GM19397 (cell line): ENCODE measurements at regions not wholly inside any gene's neighbourhood (a gene's known extent, or its start where the extent isn't known, plus 50 kb on each side); places are given as distances from the start of the nearest gene placed in this dataset.
"Not testable (repeated sequence)": the region's sequence is repeated elsewhere in the genome, so short reads cannot be mapped to it uniquely, and the experiment has no call there.

ENCODE experiments used
- ATAC-seq: cut with Tn5 transposase; IDR thresholded peaks from one replicate; pipeline ENCODE4 v1.9.1; 2021; ENCODE audit warnings: mild to moderate bottlenecking, moderate library complexity; ENCODE audit not compliant: unreplicated experiment

DNA sequence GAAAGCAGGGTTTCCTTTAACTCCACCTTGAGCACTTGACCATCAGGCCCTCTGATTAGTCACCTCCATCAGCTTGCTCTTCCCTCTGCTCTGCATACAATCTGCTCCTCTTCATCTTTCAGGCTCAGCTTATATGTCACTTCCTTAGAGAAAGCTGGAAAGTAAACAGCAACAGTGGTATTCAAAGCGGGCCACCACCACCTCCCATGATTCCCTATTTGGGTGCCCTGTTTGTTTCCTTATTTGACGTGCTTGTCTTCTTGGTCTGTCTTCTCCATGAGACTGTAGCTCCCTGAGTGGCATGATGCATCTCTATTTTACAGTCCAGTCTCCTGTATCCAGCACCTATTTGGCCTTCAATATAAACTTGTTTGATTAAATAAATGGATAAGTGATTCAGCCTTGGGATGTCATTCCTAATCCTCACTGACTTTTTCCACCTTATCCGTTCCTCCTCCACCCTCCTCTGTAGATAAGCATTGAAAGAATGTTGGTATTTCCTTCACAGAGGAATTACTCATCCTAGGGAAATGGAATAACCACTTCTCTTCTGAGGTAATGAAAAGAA lies 102.8 kb upstream of the SGK1 start:
- ATAC-seq = no peak

GRCh38 chr6:134419716-134420115 lies 101.8 kb upstream of the SGK1 start:
- ATAC-seq = no peak

DNA sequence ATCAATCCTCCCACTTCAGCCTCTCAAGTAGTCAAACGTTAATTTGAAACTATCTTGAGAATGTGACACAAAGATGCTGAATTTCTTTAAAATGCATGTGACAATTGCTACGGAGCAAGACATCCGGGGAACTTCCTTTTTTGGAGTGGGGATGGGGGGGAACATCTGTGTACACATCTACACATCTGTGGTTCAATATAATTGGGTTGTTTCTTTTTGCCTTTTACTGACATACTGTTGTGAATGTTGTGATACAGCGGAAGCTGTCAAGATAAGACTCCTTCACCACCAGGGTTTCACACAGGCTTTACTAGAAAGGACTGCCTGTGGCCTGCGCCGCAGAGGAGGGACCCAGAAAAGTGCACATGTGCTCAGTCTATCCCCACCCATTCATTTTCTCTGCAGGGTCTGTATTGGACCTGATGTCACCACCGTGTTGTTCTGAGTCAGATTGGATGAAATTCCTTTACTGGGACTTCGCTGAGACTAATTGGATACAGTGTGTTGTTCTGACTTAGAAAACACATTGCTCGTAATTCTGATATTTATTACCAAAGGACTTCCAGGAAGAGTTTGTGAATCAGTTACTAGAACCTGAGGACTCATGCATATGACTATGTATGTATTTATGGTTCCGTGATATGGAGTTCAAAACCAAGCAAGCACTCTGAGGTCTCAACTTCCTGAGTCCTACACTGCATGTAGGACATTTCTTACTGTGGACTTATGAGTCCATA lies 98.7 kb upstream of the SGK1 start:
- ATAC-seq = no peak

DNA sequence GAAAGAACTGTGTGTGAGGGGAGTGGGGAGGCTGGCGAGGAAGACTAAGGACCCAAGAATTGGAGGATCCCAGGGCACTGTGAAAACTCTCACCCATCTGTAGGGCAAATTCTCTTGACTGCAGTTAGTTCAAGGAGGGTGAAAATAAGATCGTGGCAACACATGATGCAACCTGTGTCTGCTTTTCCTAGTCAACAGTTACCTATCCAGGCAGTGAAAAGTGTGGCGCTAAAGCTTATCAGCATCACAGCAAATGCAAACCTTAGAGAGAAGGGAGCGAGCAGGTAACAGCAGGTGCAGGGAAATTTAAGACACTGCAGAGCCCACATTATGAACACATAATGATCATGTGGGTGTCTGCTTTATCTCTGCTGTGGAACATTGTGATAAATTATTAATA lies 97.7 kb upstream of the SGK1 start:
- ATAC-seq = no peak

- ATAC-seq = no peak
Observed at GRCh38 chr6:134415194-134415593, 97.3 kb upstream of the SGK1 start.

DNA sequence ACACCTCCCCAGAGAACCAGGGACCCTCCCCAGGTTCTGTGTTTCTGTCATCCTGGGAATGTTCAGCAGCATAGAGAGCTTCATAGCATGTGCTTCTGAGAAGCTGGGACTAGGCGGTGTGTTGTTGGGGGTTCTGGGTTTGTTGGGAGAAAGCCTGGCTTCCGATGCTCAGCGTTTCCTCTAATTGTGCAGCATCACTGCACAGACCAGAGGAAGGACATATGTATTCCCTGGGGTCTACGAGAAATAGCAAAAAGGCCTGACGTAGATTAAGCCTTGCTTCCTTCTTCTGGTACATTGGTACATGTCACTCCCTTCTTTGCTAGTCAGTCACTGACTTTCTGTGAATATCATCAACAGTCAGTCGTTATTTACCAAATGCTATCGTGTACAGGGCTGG lies 96.9 kb upstream of the SGK1 start:
- ATAC-seq = no peak

GRCh38 chr6:134413241-134413643 lies 95.3 kb upstream of the SGK1 start:
- ATAC-seq = no peak

DNA sequence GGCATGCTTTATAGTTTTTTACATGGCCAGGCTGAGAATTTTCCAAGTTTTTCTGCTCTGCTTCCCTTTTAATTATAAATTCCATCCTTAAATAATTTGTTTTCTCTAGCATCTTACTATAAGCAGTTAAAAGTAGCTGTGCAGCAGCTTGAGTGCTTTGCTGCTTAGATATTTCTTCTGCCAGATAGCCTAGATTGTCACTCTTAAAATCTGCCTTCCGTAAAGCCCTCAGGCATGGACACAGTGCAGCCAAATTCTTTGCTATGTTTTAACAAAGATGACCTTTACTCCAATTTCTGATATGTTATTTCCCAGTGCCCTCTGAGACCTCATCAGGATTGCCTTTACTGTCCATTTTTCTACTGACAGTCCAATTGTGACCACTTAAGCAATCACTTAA lies 92.6 kb upstream of the SGK1 start:
- no peak for ATAC-seq

DNA sequence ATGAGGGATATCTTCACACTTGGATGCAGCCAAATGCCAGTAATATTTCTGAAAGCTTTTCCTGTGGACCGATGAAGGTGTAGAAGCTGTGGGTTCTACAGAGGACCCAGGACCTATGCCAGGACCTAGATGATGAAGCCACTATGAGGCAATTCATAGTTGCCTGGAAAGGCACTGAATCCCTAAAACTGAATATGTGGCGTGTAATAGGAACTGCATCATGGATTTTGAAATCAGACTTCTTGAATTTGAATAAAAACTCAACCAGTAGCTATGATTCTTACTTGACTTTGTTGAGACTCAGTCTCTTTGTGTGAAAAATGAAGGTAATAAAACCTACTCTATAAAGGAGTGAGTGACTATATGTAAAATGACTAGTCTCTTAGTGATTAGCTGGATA lies 89.9 kb upstream of the SGK1 start:
- no peak for ATAC-seq

- ATAC-seq = no peak
Observed at GRCh38 chr6:134406311-134406710, 88.4 kb upstream of the SGK1 start.

DNA sequence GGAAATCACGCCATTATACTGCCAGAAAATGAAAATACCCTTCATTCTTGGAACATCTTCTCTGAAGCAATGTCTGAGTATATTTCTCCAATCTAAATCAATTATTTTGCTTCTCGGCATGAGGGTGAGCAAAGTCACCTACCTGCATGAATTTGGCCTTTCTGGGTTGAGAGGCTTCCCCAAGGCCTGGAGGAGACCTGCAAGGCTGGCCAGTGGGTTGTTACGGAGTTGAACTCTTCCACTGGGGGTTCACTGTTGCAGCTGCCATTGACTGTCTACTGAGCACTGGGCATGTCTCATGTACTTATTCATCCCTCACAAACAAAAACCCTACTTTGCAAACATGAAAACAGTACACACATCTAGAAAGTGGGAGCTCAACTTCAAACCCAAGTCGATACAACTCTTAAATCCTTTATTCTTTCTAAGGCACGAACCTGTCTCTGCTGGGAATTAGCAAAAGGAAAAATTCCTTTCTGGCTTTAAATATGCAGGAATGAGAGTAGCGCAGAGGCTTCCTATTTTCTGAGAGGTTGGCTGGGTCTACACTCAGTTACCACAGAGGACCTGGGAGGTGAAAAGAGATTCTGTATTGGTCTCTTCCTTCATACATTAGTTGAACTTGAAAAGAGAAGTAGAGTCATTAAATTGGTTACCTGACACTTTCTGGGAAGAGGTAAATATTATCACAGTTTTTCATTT lies 87.6 kb upstream of the SGK1 start:
- no peak for ATAC-seq

GRCh38 chr6:134403312-134403711 lies 85.4 kb upstream of the SGK1 start:
- not testable (repeated sequence) for ATAC-seq

DNA sequence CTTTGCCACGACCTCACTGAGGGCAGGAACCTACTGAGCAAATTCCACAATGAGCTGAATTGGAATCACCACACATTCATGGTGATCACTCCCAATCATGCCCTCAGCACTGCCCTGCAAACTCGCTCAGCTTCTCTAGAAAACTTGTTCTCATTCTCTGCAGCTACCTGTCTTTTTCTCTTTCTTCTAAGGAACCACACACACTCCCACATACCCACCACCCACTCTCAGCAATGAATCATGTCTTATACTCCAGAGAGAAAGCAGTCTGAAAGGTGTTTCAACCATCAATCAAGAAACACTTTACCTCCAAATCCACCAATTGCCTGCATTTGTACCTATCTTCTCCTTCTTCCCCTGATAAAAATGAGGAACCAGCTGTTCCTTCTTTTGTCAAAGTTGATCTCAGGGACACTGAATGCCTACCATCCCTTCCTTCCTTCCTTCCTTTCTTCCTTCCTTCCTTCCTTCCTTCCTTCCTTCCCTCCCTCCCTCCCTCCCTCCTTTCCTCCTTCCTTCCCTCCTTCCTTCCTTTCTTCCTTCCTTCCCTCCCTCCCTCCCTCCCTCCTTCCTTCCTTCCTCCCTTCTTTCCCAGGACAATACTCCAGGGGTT lies 84.6 kb upstream of the SGK1 start:
- ATAC-seq = no peak

- no peak for ATAC-seq
Observed at GRCh38 chr6:134400941-134401340, 83.0 kb upstream of the SGK1 start.

GRCh38 chr6:134398453-134398852 lies 80.5 kb upstream of the SGK1 start:
- no peak for ATAC-seq

DNA sequence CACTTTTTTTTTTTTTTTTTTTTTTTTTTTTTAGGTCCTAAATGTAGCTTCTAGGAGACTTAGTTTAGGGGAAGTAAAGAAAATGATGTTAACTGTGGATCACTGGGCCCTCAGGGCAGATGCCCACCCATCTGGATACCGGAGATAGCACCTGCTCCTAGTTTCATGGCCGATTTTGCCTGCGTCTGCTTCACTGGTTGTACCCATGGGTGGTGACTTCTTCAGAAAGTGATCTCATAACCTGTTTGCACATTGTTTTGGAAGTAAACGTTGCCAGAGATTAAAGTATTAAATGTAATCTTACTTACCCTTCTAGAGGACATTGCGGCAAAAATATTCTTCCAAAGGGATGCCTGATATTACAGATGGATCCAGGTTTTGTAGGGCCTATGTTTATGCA lies 79.8 kb upstream of the SGK1 start:
- ATAC-seq = no peak

- ATAC-seq = no peak
Observed at GRCh38 chr6:134394905-134395304, 77.0 kb upstream of the SGK1 start.

GRCh38 chr6:134394208-134394607 lies 76.3 kb upstream of the SGK1 start:
- no peak for ATAC-seq

DNA sequence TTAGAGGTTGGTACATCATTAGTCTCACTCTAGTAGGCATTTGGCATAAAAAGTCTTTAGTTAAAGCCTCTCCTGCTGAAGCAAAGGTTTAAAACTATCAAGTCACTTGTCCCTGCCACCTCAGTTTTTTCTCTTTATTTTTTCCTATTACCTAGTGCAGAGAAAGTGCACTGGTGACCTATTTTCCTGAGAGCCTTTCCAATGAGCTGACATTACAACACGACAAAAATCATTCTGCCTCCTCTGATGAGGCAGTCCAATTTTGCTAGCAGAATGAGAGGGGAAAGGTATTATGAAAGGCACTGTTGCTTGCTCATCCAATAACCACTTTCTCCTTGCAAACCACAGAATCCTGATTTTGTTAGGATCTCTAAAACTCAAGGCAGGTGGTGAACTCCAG lies 73.3 kb upstream of the SGK1 start:
- no peak for ATAC-seq

DNA sequence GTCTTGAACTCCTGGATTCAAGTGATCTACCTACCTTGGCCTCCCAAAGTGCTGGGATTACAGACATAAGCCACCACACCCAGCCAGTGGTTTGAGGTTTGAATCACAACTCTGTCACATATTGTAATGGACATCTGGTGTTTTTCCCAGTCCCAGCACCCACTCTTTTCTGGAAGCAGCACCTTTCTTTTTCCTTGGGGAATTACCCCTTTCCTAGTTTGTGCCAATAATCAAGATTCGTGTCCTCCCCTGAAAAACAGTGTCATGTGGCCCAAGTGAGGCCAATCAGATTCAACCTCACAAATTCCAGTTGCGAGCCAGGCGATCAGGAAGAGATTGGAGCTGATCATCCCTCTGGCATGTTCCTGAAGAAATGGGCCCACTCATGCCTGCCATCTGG lies 71.7 kb upstream of the SGK1 start:
- ATAC-seq = no peak

- ATAC-seq = no peak
Observed at GRCh38 chr6:134389129-134389528, 71.2 kb upstream of the SGK1 start.

DNA sequence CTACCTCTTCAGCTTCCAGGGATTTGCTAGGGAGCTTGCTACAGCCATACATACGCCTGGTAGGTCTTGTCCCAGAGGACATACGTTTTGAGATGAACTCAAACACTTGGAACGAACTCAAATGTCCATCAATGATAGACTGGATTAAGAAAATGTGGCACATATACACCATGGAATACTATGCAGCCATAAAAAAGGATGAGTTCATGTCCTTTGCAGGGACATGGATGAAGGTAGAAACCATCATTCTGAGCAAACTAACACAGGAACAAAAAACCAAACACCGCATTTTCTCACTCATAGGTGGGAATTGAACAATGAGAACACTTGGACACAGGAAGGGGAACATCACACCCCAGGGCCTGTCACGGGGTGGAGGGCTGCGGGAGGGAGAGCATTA lies 68.6 kb upstream of the SGK1 start:
- not testable (repeated sequence) for ATAC-seq
